ENCODE measurements at regions not wholly inside any gene's neighbourhood (a gene's known extent, or its start where the extent isn't known, plus 50 kb on each side); places are given as distances from the start of the nearest gene placed in this dataset.

DNA sequence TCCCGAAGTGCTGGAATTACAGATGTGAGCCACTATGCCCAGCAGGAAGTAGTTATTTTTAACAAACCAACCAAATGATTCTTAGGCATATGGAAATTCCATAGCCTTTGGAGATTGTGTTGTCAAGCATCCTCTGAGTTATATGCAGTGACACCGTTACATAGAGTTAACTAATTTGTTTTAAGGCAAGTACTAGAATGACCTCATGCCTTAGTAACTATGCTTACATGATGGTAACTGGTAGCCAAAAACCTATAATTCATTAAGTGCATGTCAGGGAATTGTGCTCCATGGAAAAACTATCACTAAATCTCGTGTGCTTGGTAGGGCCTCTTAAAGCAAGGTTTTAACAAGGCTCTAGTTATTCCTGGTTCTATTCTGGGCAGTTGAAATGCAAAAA lies 392.8 kb downstream of the TUSC7 start:
- H3K27me3 ChIP-seq (ENCODE audit: insufficient read depth): no peaks in the 10 kb centered on the region
- no peak overlapping the region for H3K4me2 ChIP-seq
- no peak overlapping the region for H2AFZ ChIP-seq (ENCODE audit: low read depth)
- H3K9me2 ChIP-seq: no peaks in the 10 kb centered on the region
- no peak for TF ChIP-seq RCOR1 (IDR thresholded peaks at IDR 0.05; ENCODE audit: low read length)
- TF ChIP-seq FOSL2 (IDR thresholded peaks at IDR 0.05; ENCODE audit: borderline replicate concordance, low read depth): no peak
- TF ChIP-seq IRF3 (IDR thresholded peaks at IDR 0.05; ENCODE audit: low read depth, low read length): no peak
- TF ChIP-seq SMC3 (IDR thresholded peaks at IDR 0.05; ENCODE audit: low read depth, low read length): no peak
- no peak for TF ChIP-seq MEF2A (IDR thresholded peaks at IDR 0.05; ENCODE audit: borderline replicate concordance, low read depth)
- TF ChIP-seq TEAD4 (IDR thresholded peaks at IDR 0.05; ENCODE audit: borderline replicate concordance, insufficient read depth): no peak
- TF ChIP-seq, protein P1, sequence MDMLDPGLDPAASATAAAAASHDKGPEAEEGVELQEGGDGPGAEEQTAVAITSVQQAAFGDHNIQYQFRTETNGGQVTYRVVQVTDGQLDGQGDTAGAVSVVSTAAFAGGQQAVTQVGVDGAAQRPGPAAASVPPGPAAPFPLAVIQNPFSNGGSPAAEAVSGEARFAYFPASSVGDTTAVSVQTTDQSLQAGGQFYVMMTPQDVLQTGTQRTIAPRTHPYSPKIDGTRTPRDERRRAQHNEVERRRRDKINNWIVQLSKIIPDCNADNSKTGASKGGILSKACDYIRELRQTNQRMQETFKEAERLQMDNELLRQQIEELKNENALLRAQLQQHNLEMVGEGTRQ (IDR thresholded peaks at IDR 0.05; ENCODE audit: borderline replicate concordance, low read depth, low read length): no peak
- no peak for TF ChIP-seq SIN3A (IDR thresholded peaks at IDR 0.05; ENCODE audit: borderline replicate concordance, low read depth, low read length)
- TF ChIP-seq, protein P2, sequence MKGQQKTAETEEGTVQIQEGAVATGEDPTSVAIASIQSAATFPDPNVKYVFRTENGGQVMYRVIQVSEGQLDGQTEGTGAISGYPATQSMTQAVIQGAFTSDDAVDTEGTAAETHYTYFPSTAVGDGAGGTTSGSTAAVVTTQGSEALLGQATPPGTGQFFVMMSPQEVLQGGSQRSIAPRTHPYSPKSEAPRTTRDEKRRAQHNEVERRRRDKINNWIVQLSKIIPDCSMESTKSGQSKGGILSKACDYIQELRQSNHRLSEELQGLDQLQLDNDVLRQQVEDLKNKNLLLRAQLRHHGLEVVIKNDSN (IDR thresholded peaks at IDR 0.05; ENCODE audit: borderline replicate concordance, low read depth): no peak
- TF ChIP-seq, protein P3, sequence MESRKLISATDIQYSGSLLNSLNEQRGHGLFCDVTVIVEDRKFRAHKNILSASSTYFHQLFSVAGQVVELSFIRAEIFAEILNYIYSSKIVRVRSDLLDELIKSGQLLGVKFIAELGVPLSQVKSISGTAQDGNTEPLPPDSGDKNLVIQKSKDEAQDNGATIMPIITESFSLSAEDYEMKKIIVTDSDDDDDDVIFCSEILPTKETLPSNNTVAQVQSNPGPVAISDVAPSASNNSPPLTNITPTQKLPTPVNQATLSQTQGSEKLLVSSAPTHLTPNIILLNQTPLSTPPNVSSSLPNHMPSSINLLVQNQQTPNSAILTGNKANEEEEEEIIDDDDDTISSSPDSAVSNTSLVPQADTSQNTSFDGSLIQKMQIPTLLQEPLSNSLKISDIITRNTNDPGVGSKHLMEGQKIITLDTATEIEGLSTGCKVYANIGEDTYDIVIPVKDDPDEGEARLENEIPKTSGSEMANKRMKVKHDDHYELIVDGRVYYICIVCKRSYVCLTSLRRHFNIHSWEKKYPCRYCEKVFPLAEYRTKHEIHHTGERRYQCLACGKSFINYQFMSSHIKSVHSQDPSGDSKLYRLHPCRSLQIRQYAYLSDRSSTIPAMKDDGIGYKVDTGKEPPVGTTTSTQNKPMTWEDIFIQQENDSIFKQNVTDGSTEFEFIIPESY (IDR thresholded peaks at IDR 0.05; ENCODE audit: borderline replicate concordance, low read depth): no peak
- TF ChIP-seq TCF12 (IDR thresholded peaks at IDR 0.05): no peak
- no peak for TF ChIP-seq GATA2 (CRISPR knock-in tag; IDR thresholded peaks at IDR 0.05)
- TF ChIP-seq CHD2 (IDR thresholded peaks at IDR 0.05; ENCODE audit: low read length, partially characterized antibody): no peak
- no peak for TF ChIP-seq RFX5 (IDR thresholded peaks at IDR 0.05; ENCODE audit: low read length)
- peaks cover 6% of the 10 kb centered on the region; the same call in 1 of the 2 replicates for H3K9me3 ChIP-seq
- WGBS (ENCODE audit: low lambda C conversion rate): 85% methylated on average over 3 of the region's 3 CpGs
- H3K9ac ChIP-seq: no peak overlapping the region
- H3F3A ChIP-seq (replicated peaks; ENCODE audit: insufficient read depth): peaks cover 9% of the 10 kb centered on the region
- no peak overlapping the region for H3K27ac ChIP-seq (ENCODE audit: low read depth in 2 of 2, low read length in 1 of 2)
- no peak overlapping the region for H3K4me3 ChIP-seq (ENCODE audit: low read depth in 2 of 2, low read length in 1 of 2)
- peaks cover 11 to 17% of the 10 kb centered on the region in 2 experiments for H3K4me1 ChIP-seq (ENCODE audit: control insufficient read depth in 1 of 2, insufficient read depth in 2 of 2, low read depth in 1 of 2, low read length in 1 of 2)
- no peak for DNase-seq
- H4K20me1 ChIP-seq (ENCODE audit: insufficient read depth): no peaks in the 10 kb centered on the region
- no peaks in the 10 kb centered on the region for H3K36me3 ChIP-seq (replicated peaks in 1 of 2; ENCODE audit: control insufficient read depth in 1 of 2, insufficient read depth in 2 of 2, low read length in 1 of 2)
- ChIA-PET POLR2A (no interaction called here), CTCF (no interaction called here)
- H3K79me2 ChIP-seq (ENCODE audit: insufficient read depth): no peaks in the 10 kb centered on the region
